ENCODE measurements at regions not wholly inside any gene's neighbourhood (a gene's known extent, or its start where the extent isn't known, plus 50 kb on each side); places are given as distances from the start of the nearest gene placed in this dataset.

DNA sequence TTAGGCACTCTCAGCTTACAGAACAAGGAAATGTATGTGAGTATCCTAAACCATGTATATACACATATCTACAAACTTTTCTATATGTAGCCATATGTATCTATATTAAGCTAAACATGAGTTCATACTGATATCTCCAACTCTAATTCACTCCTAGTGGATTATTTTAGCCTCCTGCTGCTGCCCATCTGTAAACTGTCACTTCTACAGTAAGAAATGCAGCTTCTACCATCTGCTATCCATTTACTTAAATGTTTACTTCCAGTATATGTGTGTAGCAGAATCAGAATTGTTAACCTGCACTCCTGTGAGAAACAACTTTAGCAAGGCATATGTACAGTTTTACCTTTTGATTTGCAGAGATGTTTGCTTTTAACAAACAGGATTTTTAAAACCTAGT is 478.5 kb upstream of the CBLB start:
- no peaks in the 10 kb centered on the region for H3K79me2 ChIP-seq (ENCODE audit: low read depth)
- H3K9ac ChIP-seq: no peak overlapping the region

DNA sequence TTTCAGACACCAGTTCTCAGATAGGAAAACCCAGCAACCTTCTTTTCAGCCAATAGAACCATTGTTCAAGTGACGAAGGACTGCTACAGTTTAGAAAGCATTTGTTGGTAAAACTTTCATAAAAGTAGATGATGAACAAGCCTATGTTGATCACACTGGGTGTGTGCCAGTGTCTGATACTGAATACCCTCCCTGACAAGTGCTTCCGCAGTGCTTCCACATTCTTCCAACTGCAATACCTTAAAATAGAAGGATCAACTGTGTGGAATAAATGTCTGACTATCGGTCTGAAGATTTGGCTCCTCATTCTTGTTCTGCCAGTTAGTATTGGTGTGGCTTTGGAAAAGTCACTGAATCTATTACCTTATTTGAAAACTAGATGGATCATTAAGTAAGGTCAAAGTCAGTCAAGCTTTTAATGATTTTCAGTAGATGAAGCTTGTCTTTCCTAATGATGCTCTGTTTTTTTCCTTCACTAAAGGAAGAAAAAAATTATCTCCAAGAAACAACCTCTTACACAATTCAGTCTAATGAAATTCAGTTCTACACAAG is 479.4 kb upstream of the CBLB start:
- Histone ChIP-seq H3K9ac (no peak overlapping the region), H3K79me2 (ENCODE audit: low read depth) (no peaks in the 10 kb centered on the region), H3K4me1 (no peaks in the 10 kb centered on the region), H4K20me1 (ENCODE audit: low read depth) (no peaks in the 10 kb centered on the region), H2AFZ (replicated peaks) (peak overlapping the region; percentile 61), H3K27ac (no peak overlapping the region), H3F3A (ENCODE audit: low read depth) (no peaks in the 10 kb centered on the region), H3K4me3 (no peak overlapping the region), H3K4me2 (no peak overlapping the region), H3K27me3 (no peaks in the 10 kb centered on the region), H3K9me3 (ENCODE audit: low read depth) (no peaks in the 10 kb centered on the region), H3K36me3 (no peaks in the 10 kb centered on the region)
- Mint-ChIP-seq H3K9me3 (no peaks in the 10 kb centered on the region), H3K27me3 (ENCODE audit: insufficient read depth, low read depth) (no peaks in the 10 kb centered on the region), H3K27ac (no peak overlapping the region), H3K36me3 (no peaks in the 10 kb centered on the region), H3K4me3 (no peak overlapping the region), H3K4me1 (no peaks in the 10 kb centered on the region)
- TF ChIP-seq EZH2 (IDR thresholded peaks at IDR 0.05): no peak
- TF ChIP-seq EZH2phosphoT487 (IDR thresholded peaks at IDR 0.05): no peak
- TF ChIP-seq, protein P1, sequence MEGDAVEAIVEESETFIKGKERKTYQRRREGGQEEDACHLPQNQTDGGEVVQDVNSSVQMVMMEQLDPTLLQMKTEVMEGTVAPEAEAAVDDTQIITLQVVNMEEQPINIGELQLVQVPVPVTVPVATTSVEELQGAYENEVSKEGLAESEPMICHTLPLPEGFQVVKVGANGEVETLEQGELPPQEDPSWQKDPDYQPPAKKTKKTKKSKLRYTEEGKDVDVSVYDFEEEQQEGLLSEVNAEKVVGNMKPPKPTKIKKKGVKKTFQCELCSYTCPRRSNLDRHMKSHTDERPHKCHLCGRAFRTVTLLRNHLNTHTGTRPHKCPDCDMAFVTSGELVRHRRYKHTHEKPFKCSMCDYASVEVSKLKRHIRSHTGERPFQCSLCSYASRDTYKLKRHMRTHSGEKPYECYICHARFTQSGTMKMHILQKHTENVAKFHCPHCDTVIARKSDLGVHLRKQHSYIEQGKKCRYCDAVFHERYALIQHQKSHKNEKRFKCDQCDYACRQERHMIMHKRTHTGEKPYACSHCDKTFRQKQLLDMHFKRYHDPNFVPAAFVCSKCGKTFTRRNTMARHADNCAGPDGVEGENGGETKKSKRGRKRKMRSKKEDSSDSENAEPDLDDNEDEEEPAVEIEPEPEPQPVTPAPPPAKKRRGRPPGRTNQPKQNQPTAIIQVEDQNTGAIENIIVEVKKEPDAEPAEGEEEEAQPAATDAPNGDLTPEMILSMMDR (IDR thresholded peaks at IDR 0.05): no peak
- no peak for DNase-seq (ENCODE audit: low spot score)

More for the DNA sequence above, 478.5 kb upstream of the CBLB start:
- DNase-seq (ENCODE audit: low spot score): no peak
- Mint-ChIP-seq H3K27me3 (ENCODE audit: insufficient read depth, low read depth) (no peaks in the 10 kb centered on the region), H3K4me3 (no peak overlapping the region), H3K4me1 (no peaks in the 10 kb centered on the region), H3K27ac (no peak overlapping the region), H3K36me3 (no peaks in the 10 kb centered on the region), H3K9me3 (no peaks in the 10 kb centered on the region)
- no peaks in the 10 kb centered on the region for H3K4me1 ChIP-seq
- H3K27ac ChIP-seq: no peak overlapping the region
- H3F3A ChIP-seq (ENCODE audit: low read depth): no peaks in the 10 kb centered on the region
- H3K36me3 ChIP-seq: no peaks in the 10 kb centered on the region
- no peaks in the 10 kb centered on the region for H3K27me3 ChIP-seq
- no peaks in the 10 kb centered on the region for H3K9me3 ChIP-seq (ENCODE audit: low read depth)
- no peak overlapping the region for H2AFZ ChIP-seq (replicated peaks)
- H3K4me3 ChIP-seq: no peak overlapping the region
- TF ChIP-seq, protein P1 (IDR thresholded peaks at IDR 0.05): no peak
- H4K20me1 ChIP-seq (ENCODE audit: low read depth): no peaks in the 10 kb centered on the region
- H3K4me2 ChIP-seq: no peak overlapping the region

DNA sequence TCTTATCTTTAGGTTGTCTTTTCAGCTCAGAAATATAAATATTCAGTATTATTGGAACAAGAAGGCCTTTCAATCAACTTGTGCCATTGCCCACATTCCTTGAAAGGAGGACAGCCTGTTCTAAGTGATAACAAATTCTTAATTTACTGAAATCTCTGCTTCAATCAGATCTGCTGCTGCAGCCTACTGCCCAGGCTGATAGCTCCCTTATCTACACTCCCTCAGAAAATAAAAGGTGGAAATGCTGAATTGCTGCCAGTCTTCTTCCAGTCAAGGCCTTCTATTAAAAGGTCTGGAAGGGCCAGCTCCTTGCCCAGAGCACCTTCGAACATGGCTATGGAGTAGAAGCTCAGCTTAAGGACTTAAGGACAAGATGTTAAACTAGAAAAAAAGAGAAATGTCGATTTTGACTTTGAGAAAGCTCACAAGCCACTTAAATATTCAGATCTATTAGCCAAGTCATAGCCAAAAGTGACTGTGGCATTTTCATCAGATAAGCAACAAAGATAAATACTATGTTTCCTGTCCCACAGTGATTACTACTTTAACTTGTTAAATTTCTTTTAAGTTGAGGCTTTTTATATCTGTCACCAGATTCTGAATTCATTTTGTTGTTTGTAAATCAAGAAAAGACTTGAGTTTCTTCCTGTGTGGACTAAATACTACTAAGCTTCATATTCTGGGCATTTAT is 480.5 kb upstream of the CBLB start:
- Mint-ChIP-seq H3K36me3 (no peaks in the 10 kb centered on the region), H3K4me3 (no peak overlapping the region), H3K27me3 (ENCODE audit: insufficient read depth, low read depth) (no peaks in the 10 kb centered on the region), H3K9me3 (no peaks in the 10 kb centered on the region), H3K27ac (no peak overlapping the region), H3K4me1 (no peaks in the 10 kb centered on the region)
- no peak overlapping the region for H3K9ac ChIP-seq
- H3K4me1 ChIP-seq: no peaks in the 10 kb centered on the region
- TF ChIP-seq, protein P1 (IDR thresholded peaks at IDR 0.05): no peak
- TF ChIP-seq EZH2phosphoT487 (IDR thresholded peaks at IDR 0.05) (no peak), EZH2 (IDR thresholded peaks at IDR 0.05) (no peak)
- H3K36me3 ChIP-seq: no peaks in the 10 kb centered on the region
- H2AFZ ChIP-seq (replicated peaks): peak overlapping the region; percentile 4
- no peak overlapping the region for H3K27ac ChIP-seq
- H3K27me3 ChIP-seq: no peaks in the 10 kb centered on the region
- H3K4me3 ChIP-seq: no peak overlapping the region
- no peak for DNase-seq (ENCODE audit: low spot score)
- no peaks in the 10 kb centered on the region for H3K9me3 ChIP-seq (ENCODE audit: low read depth)
- H3K79me2 ChIP-seq (ENCODE audit: low read depth): no peaks in the 10 kb centered on the region
- H3K4me2 ChIP-seq: no peak overlapping the region
- no peaks in the 10 kb centered on the region for H3F3A ChIP-seq (ENCODE audit: low read depth)
- no peaks in the 10 kb centered on the region for H4K20me1 ChIP-seq (ENCODE audit: low read depth)

Measured in neural progenitor cell (in vitro differentiated cells).